ENCODE measurements at regions not wholly inside any gene's neighbourhood (a gene's known extent, or its start where the extent isn't known, plus 50 kb on each side); places are given as distances from the start of the nearest gene placed in this dataset.
"Not testable (repeated sequence)": the region's sequence is repeated elsewhere in the genome, so short reads cannot be mapped to it uniquely, and the experiment has no call there.

- no peak for DNase-seq (ENCODE audit: low read depth)
Measured at GRCh38 chr4:177494791-177495190, 52.6 kb upstream of the AGA start.

- DNase-seq (ENCODE audit: low read depth), result not testable (repeated sequence)
Measured at GRCh38 chr4:177495626-177496025, 53.4 kb upstream of the AGA start.

- no peak for DNase-seq (ENCODE audit: low read depth)
Measured at GRCh38 chr4:177499537-177499936, 57.3 kb upstream of the AGA start.

GRCh38 chr4:177505171-177505615 lies 63.0 kb upstream of the AGA start:
- DNase-seq (ENCODE audit: low read depth), result no peak

- DNase-seq (ENCODE audit: low read depth), result no peak
Measured at GRCh38 chr4:177508662-177509061, 66.4 kb upstream of the AGA start.

- DNase-seq (ENCODE audit: low read depth), result no peak
Measured at GRCh38 chr4:177509226-177509745, 67.0 kb upstream of the AGA start.

GRCh38 chr4:177511611-177512010 lies 69.4 kb upstream of the AGA start:
- DNase-seq (ENCODE audit: low read depth), result no peak

GRCh38 chr4:177512646-177513045 lies 70.4 kb upstream of the AGA start:
- DNase-seq (ENCODE audit: low read depth), result no peak

- DNase-seq (ENCODE audit: low read depth), result no peak
Measured at GRCh38 chr4:177517862-177518261, 75.6 kb upstream of the AGA start.

GRCh38 chr4:177519481-177520260 lies 77.4 kb upstream of the AGA start:
- no peak for DNase-seq (ENCODE audit: low read depth)

GRCh38 chr4:177528620-177529019 lies 86.4 kb upstream of the AGA start:
- DNase-seq (ENCODE audit: low read depth), result no peak

- DNase-seq (ENCODE audit: low read depth), result no peak
Measured at GRCh38 chr4:177530561-177530960, 88.3 kb upstream of the AGA start.

- DNase-seq (ENCODE audit: low read depth), result no peak
Measured at GRCh38 chr4:177532358-177532757, 90.1 kb upstream of the AGA start.

GRCh38 chr4:177534841-177535240 lies 92.6 kb upstream of the AGA start:
- DNase-seq (ENCODE audit: low read depth), result not testable (repeated sequence)

GRCh38 chr4:177546745-177547144 lies 104.5 kb upstream of the AGA start:
- DNase-seq (ENCODE audit: low read depth), result no peak

- no peak for DNase-seq (ENCODE audit: low read depth)
Measured at GRCh38 chr4:177547985-177548384, 105.7 kb upstream of the AGA start.

GRCh38 chr4:177555007-177555574 lies 112.9 kb upstream of the AGA start:
- DNase-seq (ENCODE audit: low read depth), result no peak

- DNase-seq (ENCODE audit: low read depth), result no peak
Measured at GRCh38 chr4:177557416-177557815, 115.2 kb upstream of the AGA start.

- no peak for DNase-seq (ENCODE audit: low read depth)
Measured at GRCh38 chr4:177558995-177559394, 116.8 kb upstream of the AGA start.

- no peak for DNase-seq (ENCODE audit: low read depth)
Measured at GRCh38 chr4:177562163-177562562, 119.9 kb upstream of the AGA start.

GRCh38 chr4:177562859-177563258 lies 120.6 kb upstream of the AGA start:
- no peak for DNase-seq (ENCODE audit: low read depth)

- no peak for DNase-seq (ENCODE audit: low read depth)
Measured at GRCh38 chr4:177566691-177567090, 124.5 kb upstream of the AGA start.

GRCh38 chr4:177568931-177569330 lies 126.7 kb upstream of the AGA start:
- DNase-seq (ENCODE audit: low read depth), result no peak

GRCh38 chr4:177569434-177569833 lies 127.2 kb upstream of the AGA start:
- DNase-seq (ENCODE audit: low read depth), result no peak
